NAMALWA (cell line): ENCODE measurements at regions not wholly inside any gene's neighbourhood (a gene's known extent, or its start where the extent isn't known, plus 50 kb on each side); places are given as distances from the start of the nearest gene placed in this dataset.

Experiments used
- DNase-seq: peaks from one replicate; pipeline ENCODE4 v3.0.0-alpha.2; 2015; ENCODE audit warnings: low spot score

- no peak for DNase-seq
These were observed 154.1 kb upstream of the RPL38 start for GRCh38 chr17:74049167-74049966.

- no peak for DNase-seq
These were observed 153.5 kb upstream of the RPL38 start for GRCh38 chr17:74049967-74050458.

DNA sequence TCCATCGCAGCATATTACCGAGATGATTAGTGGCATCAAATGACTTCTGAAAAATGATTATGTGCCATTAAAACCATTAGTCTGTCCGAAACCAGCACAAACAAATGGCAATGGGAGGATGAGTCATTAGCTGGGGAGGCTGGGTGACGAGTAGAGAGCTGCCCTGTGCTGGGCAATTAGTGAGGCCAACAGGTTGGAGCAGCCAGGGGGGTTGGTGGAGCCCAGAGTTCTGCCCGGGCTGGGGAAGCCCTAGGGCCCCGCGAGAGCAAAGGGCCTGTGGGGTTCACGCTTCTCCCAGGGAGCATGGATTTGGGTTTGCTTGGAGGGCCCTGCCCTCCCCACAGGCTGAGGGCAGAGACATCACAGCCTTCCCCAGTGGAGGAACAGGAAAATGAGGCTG, 152.1 kb upstream of the RPL38 start:
- no peak for DNase-seq

- DNase-seq: no peak
These were observed 150.3 kb upstream of the RPL38 start for GRCh38 chr17:74052993-74053711.

GRCh38 chr17:74053712-74054078, 149.8 kb upstream of the RPL38 start:
- no peak for DNase-seq

GRCh38 chr17:74054249-74054648, 149.2 kb upstream of the RPL38 start:
- no peak for DNase-seq

- DNase-seq: no peak
These were observed 147.8 kb upstream of the RPL38 start for GRCh38 chr17:74055508-74056160.

- DNase-seq: no peak
These were observed 143.8 kb upstream of the RPL38 start for GRCh38 chr17:74059479-74060240.

DNA sequence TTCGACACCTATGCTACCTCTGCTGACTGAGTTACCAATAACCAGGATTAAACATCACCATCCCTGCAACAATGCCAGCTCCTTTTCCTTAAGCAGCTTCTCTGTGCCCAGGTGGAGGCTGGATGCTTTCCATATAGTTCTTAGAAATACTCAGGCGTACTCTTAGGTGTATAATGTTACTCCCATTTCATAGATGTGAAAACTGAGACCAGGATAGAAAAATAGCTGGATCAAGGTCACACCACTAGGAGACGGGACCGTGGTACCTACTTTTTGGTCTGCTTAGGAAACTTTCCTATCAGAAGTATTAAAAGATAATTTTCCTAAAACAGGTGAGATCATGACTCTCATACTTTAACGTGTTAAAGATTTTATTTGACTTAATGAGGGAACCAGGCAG, 141.7 kb upstream of the RPL38 start:
- DNase-seq: no peak

DNA sequence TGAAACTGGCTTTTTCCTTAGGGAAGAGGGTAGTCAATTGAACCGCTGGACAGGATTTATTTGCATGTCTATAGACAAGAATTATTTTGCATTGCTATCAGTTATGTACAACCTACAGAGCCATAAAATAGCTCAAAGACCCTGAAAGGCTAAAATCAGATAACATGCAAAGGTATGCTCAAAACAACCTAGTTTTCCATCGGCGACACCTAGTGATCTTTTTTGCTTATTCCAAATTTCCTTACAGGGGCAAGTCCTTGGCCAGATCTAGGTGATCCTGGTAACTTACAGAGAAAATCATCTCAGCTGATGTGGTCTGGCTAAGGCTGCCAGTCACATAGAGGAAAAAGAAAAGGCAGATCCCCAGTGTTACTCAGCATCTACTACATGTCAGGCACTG, 141.2 kb upstream of the RPL38 start:
- DNase-seq: no peak

DNA sequence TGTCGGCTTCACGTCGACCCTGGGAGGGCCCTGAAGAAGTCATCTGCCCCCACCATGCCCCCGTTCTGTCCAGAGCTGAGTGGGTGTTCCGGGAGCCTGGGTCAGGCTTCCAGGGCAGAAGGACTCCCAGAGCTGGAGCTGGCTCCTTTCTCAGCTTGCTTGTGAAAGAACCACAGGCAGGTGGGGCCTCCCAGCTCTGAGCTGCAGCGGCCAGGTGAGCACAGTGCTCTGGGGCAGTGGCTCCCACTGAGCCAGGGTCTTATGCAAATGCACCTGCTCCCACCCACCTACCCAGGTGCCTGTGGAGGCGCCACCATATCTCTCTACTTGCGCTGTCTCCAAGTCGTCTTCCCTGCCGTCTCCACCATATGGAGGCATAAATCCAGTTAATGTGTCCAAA, 140.0 kb upstream of the RPL38 start:
- DNase-seq: no peak

DNA sequence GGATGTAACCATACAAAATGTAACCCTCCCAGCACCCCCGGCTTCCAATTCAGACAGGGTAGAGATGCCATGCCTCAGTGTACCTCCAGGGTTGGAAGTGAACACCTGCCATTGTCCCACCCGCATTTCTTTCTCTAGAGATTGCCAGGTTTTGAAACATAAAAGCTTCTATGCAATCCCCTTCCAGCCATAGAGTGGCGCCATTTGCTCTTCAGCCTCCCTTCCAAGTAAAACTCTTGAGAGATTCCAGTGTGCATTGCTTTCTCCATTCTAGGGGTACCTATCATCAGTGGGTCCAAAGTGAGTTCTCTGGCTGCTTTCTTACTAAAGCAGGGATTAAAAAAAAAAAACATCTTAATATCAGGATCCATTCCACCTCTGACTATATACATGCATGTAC, 133.1 kb upstream of the RPL38 start:
- no peak for DNase-seq

GRCh38 chr17:74070998-74071679, 132.3 kb upstream of the RPL38 start:
- DNase-seq: no peak

DNA sequence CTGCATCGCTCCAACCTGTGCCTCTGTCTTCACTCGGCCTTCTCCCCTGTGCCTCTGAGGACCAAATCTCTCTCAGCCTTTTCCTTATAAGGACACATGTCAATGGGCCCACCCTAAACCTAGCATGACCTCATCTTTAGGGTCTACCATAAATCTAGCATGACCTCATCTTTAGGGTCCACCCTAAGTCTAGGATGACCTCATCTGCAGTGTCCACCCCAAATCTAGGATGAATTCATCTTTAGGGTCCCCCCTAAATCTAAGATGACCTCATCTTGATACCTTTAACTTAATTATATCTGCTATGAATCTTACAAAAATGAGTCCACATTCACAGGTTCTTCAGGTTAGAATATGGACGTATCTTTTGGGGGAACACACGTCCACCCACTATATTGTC, 131.1 kb upstream of the RPL38 start:
- DNase-seq: no peak

- DNase-seq: no peak
These were observed 127.0 kb upstream of the RPL38 start for GRCh38 chr17:74076446-74076845.

GRCh38 chr17:74077231-74077630, 126.2 kb upstream of the RPL38 start:
- DNase-seq: no peak

- DNase-seq: no peak
These were observed 125.0 kb upstream of the RPL38 start for GRCh38 chr17:74078363-74078941.

GRCh38 chr17:74079537-74080300, 123.8 kb upstream of the RPL38 start:
- no peak for DNase-seq

DNA sequence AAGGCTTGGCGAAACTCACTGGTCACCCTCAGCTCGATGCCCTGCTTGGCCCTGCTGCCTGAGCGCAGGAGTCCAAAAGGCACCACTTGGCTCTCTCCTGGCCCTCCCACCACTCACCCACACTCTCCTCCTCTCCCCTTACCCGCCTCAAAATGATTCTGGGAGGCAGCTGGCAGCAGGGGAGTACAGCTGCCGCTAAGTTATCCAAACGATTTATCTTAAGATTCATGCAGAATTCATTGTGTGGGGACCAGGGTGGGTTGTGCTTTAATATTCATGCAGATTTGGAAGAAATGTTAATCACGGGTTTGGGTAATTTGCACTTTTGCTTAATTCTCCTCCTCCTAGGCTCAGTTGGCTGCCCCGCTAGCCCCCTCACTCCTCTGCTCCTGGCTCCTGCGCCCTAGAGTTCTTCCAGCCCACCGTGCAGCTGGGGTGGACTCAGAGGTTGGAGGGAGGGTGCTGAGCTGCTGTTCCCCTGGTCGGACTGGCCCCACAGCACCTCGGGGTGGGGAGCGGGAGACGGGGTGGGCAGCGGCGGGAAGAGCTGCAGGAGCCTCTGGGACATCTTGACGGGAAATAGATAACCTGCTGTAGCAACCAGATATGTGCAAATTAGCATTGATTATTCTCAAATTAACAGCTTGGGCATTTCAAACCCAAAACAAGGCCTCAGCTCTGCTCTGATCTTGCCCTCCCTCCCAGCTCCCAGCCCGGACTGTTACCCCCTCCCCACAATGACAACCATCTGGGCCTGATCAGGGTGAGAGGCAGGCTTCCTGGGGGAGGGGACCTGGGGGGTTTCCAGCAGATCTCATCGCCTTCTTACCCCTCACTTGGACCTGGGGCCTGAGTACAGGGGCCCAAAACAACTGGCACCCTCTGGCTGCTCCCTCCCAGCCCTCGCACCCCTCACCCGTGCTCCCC, 122.6 kb upstream of the RPL38 start:
- no peak for DNase-seq
